Natural killer cell treated with Interleukin-12 subunit alpha and Interleukin-12 subunit beta and Interleukin-15 and Interleukin-18, amount 100 ng/mL, for 72 hours (primary cell): ENCODE measurements at regions not wholly inside any gene's neighbourhood (a gene's known extent, or its start where the extent isn't known, plus 50 kb on each side); places are given as distances from the start of the nearest gene placed in this dataset.

Source experiments
- ATAC-seq, 2 donors: fragments of 150-1000 bp; cut with Tn5 transposase in 1 of 2; sonication (Bioruptor Pico), chemical (Tn5 transposase) in 1 of 2; 2 replicates each; pipeline ENCODE4 v1.10.0; 2021
- DNase-seq: peaks from one replicate; pipeline ENCODE4 v3.0.0; 2022; ENCODE audit warnings: low spot score
- H3K27ac Mint-ChIP-seq, 2 donors: 1 replicate in 1 of 2; 2 replicates in 1 of 2; pipeline ENCODE4 v1.8.0; 2022; ENCODE audit warnings: mixed read lengths in 2 of 2, mild to moderate bottlenecking in 1 of 2, moderate library complexity in 1 of 2
- H3K27me3 Mint-ChIP-seq, 2 donors: 1 replicate in 1 of 2; 2 replicates in 1 of 2; pipeline ENCODE4 v1.8.0; 2022; ENCODE audit warnings: mixed read lengths in 2 of 2
- H3K36me3 Mint-ChIP-seq: one replicate; pipeline ENCODE4 v1.8.0; 2022; ENCODE audit warnings: mixed read lengths
- H3K4me1 Mint-ChIP-seq, 2 donors: 1 replicate in 1 of 2; 2 replicates in 1 of 2; pipeline ENCODE4 v1.8.0; 2022; ENCODE audit warnings: low read depth in 2 of 2, mixed read lengths in 2 of 2, mild to moderate bottlenecking in 1 of 2
- H3K4me3 Mint-ChIP-seq: one replicate; pipeline ENCODE4 v1.8.0; 2022; ENCODE audit warnings: mixed read lengths
- H3K9me3 Mint-ChIP-seq: 2 replicates; pipeline ENCODE4 v1.8.0; 2022; ENCODE audit warnings: mixed read lengths

DNA sequence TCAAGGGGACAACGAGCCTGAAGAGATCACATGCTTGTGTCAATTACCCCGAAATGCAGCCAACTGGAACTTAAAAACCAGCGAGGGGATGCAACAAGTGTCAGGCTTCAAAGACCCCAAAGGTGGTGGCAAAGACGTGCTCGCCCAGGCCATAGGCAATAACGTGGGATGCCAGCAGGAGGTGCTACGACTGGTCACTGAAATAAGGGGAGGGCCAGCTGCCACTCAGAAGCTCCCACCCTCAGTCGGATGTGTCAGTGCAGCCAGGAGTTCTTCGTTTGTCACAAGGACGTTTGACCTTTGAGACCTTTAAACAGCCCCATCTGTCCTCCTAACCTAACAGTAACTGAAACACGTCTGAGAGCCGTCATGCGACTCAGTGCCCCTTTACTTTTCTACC lies 556.8 kb upstream of the PCDH10 start:
- no peak for ATAC-seq
- H3K27ac Mint-ChIP-seq = no peak overlapping the region

DNA sequence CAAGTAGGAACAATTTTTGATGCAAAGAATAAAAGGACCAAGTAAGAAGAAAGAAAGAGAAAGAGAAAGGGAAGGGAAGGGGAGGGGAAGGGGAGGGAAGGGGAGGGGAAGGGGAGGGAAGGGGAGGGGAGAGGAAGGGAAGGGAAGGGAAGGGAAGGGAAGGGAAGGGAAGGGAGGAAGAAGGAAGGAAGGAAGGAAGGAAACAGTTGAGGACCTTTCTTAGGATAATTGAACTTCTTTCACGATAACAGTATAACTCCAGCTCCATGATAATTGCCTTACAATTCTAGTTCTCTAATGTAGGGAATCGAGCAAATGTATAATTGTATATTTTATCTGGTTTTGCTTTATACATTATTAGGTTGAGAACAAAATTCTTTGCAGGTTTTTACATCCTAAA lies 556.2 kb upstream of the PCDH10 start:
- no peaks in the 10 kb centered on the region for H3K36me3 Mint-ChIP-seq
- peaks cover 11% of the 10 kb centered on the region for H3K9me3 Mint-ChIP-seq
- no peaks in the 10 kb centered on the region for H3K4me1 Mint-ChIP-seq
- no peak for ATAC-seq
- no peak overlapping the region for H3K4me3 Mint-ChIP-seq
- no peak for DNase-seq
- H3K27me3 Mint-ChIP-seq = no peaks in the 10 kb centered on the region
- no peak overlapping the region for H3K27ac Mint-ChIP-seq

More for the DNA sequence above, 556.8 kb upstream of the PCDH10 start:
- no peaks in the 10 kb centered on the region for H3K4me1 Mint-ChIP-seq
- H3K27me3 Mint-ChIP-seq = no peaks in the 10 kb centered on the region
- H3K9me3 Mint-ChIP-seq = peaks cover 10% of the 10 kb centered on the region
- no peaks in the 10 kb centered on the region for H3K36me3 Mint-ChIP-seq
- no peak for DNase-seq
- H3K4me3 Mint-ChIP-seq = no peak overlapping the region

DNA sequence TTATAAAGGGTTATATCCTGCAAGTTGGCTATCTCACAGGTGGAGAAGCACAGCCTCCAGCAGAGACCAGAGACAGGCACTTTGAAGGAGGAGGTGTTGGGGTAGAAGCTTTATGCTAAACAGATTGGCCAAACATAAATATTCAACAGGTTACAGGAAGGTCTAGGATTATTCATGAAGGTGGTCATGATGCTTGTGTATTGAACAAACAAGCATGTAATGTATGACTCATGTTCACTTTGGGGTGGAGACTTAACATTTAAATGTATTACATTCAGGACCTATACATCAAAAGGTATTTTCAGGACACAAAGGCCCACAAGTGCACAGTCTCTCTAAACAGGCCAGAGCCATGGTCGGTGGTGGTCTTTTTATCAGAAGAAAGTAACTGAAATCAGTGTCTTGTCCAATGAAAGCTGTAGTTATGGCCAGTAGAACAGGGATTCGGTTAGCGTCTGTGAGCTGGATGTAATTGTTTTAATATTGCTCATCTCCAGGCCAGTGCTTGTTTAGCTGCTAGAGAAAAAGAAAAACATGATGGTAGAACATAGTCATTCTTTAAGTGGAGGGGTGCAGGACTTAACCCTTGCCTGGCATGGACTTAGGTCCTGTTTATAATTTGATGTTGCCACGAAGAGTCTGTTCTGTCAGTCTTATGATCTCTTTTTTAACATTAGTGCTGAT lies 555.2 kb upstream of the PCDH10 start:
- H3K4me1 Mint-ChIP-seq = no peaks in the 10 kb centered on the region
- no peak for DNase-seq
- ATAC-seq = no peak
- no peaks in the 10 kb centered on the region for H3K27me3 Mint-ChIP-seq
- no peak overlapping the region for H3K27ac Mint-ChIP-seq
- no peak overlapping the region for H3K4me3 Mint-ChIP-seq
- H3K9me3 Mint-ChIP-seq = peaks cover 14% of the 10 kb centered on the region
- H3K36me3 Mint-ChIP-seq = no peaks in the 10 kb centered on the region

DNA sequence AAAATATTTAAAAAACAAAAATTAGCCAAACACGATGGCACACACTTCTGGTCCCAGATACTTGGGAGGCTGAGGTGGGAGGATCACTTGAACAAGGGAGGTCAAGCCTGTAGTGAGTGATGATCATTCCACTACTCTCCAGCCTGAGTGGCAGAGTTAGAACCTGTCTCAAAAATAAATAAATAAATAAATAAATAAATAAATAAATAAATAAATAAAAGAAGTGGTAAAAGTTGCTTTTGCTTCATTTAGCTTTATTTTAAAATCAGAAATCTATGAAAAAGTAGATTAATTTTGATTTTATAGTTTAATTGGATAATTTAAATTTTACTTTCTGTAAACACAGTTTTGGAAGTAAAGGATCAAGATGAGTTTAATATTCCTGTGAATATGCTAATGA lies 552.9 kb upstream of the PCDH10 start:
- H3K36me3 Mint-ChIP-seq = no peaks in the 10 kb centered on the region
- H3K27ac Mint-ChIP-seq = no peak overlapping the region
- ATAC-seq = no peak
- no peak for DNase-seq
- H3K9me3 Mint-ChIP-seq = peaks cover 14% of the 10 kb centered on the region
- no peaks in the 10 kb centered on the region for H3K4me1 Mint-ChIP-seq
- no peaks in the 10 kb centered on the region for H3K27me3 Mint-ChIP-seq
- no peak overlapping the region for H3K4me3 Mint-ChIP-seq

DNA sequence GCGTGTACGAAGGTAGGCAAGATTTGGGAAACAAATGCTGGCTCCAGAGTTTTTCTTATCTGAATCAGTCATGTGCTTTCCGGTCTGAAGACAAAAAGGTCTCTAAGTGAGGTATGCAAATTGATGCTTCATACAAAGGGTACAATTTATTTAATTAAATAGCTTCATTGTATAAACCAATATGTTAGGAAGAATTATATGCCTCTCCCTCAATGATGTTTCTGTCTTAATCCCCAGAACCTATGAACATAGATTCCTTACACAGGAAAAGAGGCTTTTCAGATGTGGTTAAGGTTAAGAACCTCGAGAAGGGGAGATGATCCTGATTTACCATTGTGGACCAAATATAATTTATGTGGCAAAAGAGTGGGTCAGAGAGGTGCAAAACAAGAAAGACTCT lies 543.5 kb upstream of the PCDH10 start:
- Mint-ChIP-seq H3K9me3 (peaks cover 5% of the 10 kb centered on the region), H3K36me3 (no peaks in the 10 kb centered on the region), H3K4me3 (no peak overlapping the region), H3K4me1 (no peaks in the 10 kb centered on the region), H3K27ac (no peak overlapping the region), H3K27me3 (no peaks in the 10 kb centered on the region)
- DNase-seq (no peak), ATAC-seq (no peak)

DNA sequence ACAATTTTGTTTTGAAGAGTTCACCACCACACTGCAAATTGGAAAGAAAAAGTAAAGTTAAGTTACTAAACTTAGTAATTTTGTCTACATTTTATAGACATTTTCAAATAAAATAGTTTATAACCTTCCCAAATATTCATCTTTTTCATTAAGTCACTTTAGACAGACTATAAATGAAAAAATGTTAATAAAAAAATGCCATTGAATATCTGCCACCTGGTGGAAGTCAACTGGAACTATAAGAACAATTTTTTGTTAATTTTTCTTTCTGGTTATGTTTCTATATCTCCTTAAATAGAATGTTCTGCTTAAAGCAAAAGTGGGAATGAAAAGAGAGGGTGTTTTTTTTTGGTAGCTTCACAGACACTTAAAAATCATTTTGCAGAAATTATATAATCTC lies 534.4 kb upstream of the PCDH10 start:
- Mint-ChIP-seq H3K4me1 (no peaks in the 10 kb centered on the region), H3K36me3 (no peaks in the 10 kb centered on the region), H3K27me3 (no peaks in the 10 kb centered on the region), H3K4me3 (no peak overlapping the region), H3K9me3 (peaks cover 20% of the 10 kb centered on the region), H3K27ac (no peak overlapping the region)
- no peak for DNase-seq
- ATAC-seq = no peak

- no peak overlapping the region for H3K27ac Mint-ChIP-seq
- no peak overlapping the region for H3K4me3 Mint-ChIP-seq
- DNase-seq = no peak
- H3K27me3 Mint-ChIP-seq = no peaks in the 10 kb centered on the region
- no peak for ATAC-seq
- H3K4me1 Mint-ChIP-seq = no peaks in the 10 kb centered on the region
- H3K36me3 Mint-ChIP-seq = no peaks in the 10 kb centered on the region
- H3K9me3 Mint-ChIP-seq = peaks cover 24% of the 10 kb centered on the region
Observed at GRCh38 chr4:132619968-132620367, 529.1 kb upstream of the PCDH10 start.

DNA sequence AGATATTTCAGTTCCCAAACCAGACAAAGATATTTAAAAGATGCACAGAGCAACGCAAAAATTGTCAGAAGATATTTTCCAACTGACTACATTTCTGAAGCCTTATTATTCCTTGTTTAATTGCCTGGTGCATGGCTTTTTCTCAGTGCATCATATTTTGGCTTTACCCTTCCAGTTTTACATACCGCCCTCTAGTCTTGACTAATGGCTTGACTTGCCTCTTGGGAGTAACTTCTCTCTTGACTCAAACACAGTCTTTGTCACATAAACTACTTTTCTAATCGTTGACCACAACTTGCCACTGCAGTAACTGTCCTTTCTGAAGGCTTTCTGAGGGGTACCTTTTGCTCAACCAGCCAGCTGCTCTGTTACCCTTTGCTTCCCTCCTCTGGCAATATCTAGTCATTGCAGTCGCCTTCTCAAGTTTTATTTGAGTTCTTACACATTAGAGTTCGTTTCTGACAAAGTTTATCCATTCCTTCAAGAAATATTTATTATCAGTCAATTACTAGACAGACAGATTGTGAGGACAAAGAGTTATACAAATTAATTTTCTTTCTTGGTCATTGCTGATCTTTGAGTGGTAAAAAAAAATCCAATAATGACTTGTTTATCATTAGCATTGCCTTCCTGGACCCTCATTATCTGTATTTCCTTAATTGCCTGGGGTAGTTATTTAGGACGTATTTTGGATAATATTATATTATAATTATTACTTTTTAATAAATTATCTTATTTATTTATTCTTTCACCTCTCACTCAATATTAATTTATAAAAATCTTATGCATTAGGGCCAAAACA lies 506.9 kb upstream of the PCDH10 start:
- Mint-ChIP-seq H3K27me3 (no peaks in the 10 kb centered on the region), H3K36me3 (peaks cover 4% of the 10 kb centered on the region), H3K4me3 (no peak overlapping the region), H3K9me3 (peaks cover 21% of the 10 kb centered on the region), H3K4me1 (no peaks in the 10 kb centered on the region), H3K27ac (no peak overlapping the region)
- ATAC-seq (no peak), DNase-seq (no peak)

- H3K4me1 Mint-ChIP-seq = no peaks in the 10 kb centered on the region
- H3K4me3 Mint-ChIP-seq = no peak overlapping the region
- ATAC-seq (no peak), DNase-seq (no peak)
- peaks cover 16% of the 10 kb centered on the region for H3K9me3 Mint-ChIP-seq
- H3K36me3 Mint-ChIP-seq = peaks cover 4% of the 10 kb centered on the region
- H3K27ac Mint-ChIP-seq = no peak overlapping the region
- no peaks in the 10 kb centered on the region for H3K27me3 Mint-ChIP-seq
Observed at GRCh38 chr4:132646186-132646585, 502.9 kb upstream of the PCDH10 start.

GRCh38 chr4:132651196-132651595 lies 497.9 kb upstream of the PCDH10 start:
- no peak overlapping the region for H3K27ac Mint-ChIP-seq
- no peaks in the 10 kb centered on the region for H3K27me3 Mint-ChIP-seq
- no peak for ATAC-seq
- DNase-seq = no peak
- H3K9me3 Mint-ChIP-seq = peaks cover 17% of the 10 kb centered on the region
- H3K4me1 Mint-ChIP-seq = no peaks in the 10 kb centered on the region
- H3K4me3 Mint-ChIP-seq = no peak overlapping the region
- H3K36me3 Mint-ChIP-seq = peaks cover 4% of the 10 kb centered on the region

GRCh38 chr4:132660181-132660580 lies 488.9 kb upstream of the PCDH10 start:
- H3K27me3 Mint-ChIP-seq = no peaks in the 10 kb centered on the region
- H3K27ac Mint-ChIP-seq = no peak overlapping the region
- ATAC-seq = no peak
- no peaks in the 10 kb centered on the region for H3K4me1 Mint-ChIP-seq
- H3K4me3 Mint-ChIP-seq = no peak overlapping the region
- H3K9me3 Mint-ChIP-seq = peaks cover 15% of the 10 kb centered on the region
- peaks cover 4% of the 10 kb centered on the region for H3K36me3 Mint-ChIP-seq
- no peak for DNase-seq

GRCh38 chr4:132662456-132662855 lies 486.6 kb upstream of the PCDH10 start:
- Mint-ChIP-seq H3K27ac (no peak overlapping the region), H3K36me3 (no peaks in the 10 kb centered on the region), H3K27me3 (no peaks in the 10 kb centered on the region), H3K4me3 (no peak overlapping the region), H3K4me1 (no peaks in the 10 kb centered on the region), H3K9me3 (peaks cover 9% of the 10 kb centered on the region)
- ATAC-seq = no peak
- DNase-seq = no peak

GRCh38 chr4:132669786-132670185 lies 479.3 kb upstream of the PCDH10 start:
- Mint-ChIP-seq H3K36me3 (no peaks in the 10 kb centered on the region), H3K27ac (no peak overlapping the region), H3K4me1 (no peaks in the 10 kb centered on the region), H3K9me3 (peaks cover 3% of the 10 kb centered on the region), H3K27me3 (no peaks in the 10 kb centered on the region), H3K4me3 (no peak overlapping the region)
- ATAC-seq (no peak), DNase-seq (no peak)

- H3K4me1 Mint-ChIP-seq = no peaks in the 10 kb centered on the region
- ATAC-seq = no peak
- H3K27me3 Mint-ChIP-seq = no peaks in the 10 kb centered on the region
- no peak for DNase-seq
- H3K9me3 Mint-ChIP-seq = peaks cover 3% of the 10 kb centered on the region
- H3K4me3 Mint-ChIP-seq = no peak overlapping the region
- H3K27ac Mint-ChIP-seq = no peak overlapping the region
- no peaks in the 10 kb centered on the region for H3K36me3 Mint-ChIP-seq
Observed at GRCh38 chr4:132670557-132670956, 478.5 kb upstream of the PCDH10 start.
